Esophagus (tissue), 2 donors: ENCODE measurements at regions not wholly inside any gene's neighbourhood (a gene's known extent, or its start where the extent isn't known, plus 50 kb on each side); places are given as distances from the start of the nearest gene placed in this dataset.

Source experiments
- H3K27ac ChIP-seq, 2 donors: one replicate each; pipeline ENCODE4 v1.5.1; 2013; ENCODE audit warnings: low read depth in 2 of 2, mild to moderate bottlenecking in 2 of 2, inconsistent platforms in 1 of 2, low read length in 1 of 2, moderate library complexity in 1 of 2
- H3K27me3 ChIP-seq, 2 donors: one replicate each; pipeline ENCODE4 v1.6.1; 2013; ENCODE audit warnings: low read length in 2 of 2, control low read depth in 1 of 2, mild to moderate bottlenecking in 1 of 2; ENCODE audit not compliant: insufficient read depth in 2 of 2, control insufficient read depth in 1 of 2
- H3K36me3 ChIP-seq, 2 donors: one replicate each; pipeline ENCODE4 v1.6.1; 2013; ENCODE audit warnings: low read length in 1 of 2; ENCODE audit not compliant: control insufficient read depth in 2 of 2, insufficient read depth in 2 of 2
- H3K4me1 ChIP-seq, 2 donors: one replicate each; pipeline ENCODE4 v1.6.1; 2013; ENCODE audit warnings: low read length in 1 of 2; ENCODE audit not compliant: control insufficient read depth in 2 of 2, insufficient read depth in 2 of 2
- H3K4me3 ChIP-seq, 2 donors: one replicate each; pipeline ENCODE4 v1.5.1; 2013; ENCODE audit warnings: low read length in 2 of 2, mild to moderate bottlenecking in 2 of 2, low read depth in 1 of 2, moderate library complexity in 1 of 2
- H3K9me3 ChIP-seq, 2 donors: one replicate each; pipeline ENCODE4 v1.6.1; 2013; ENCODE audit warnings: mild to moderate bottlenecking in 2 of 2, low read depth in 1 of 2, low read length in 1 of 2, moderate library complexity in 1 of 2; ENCODE audit not compliant: control insufficient read depth in 2 of 2, insufficient read depth in 1 of 2
- WGBS, 2 donors: extraction: QIAGEN DNeasy Blood & Tissue Kit; methylation state at CpG; one replicate each; pipeline ENCODE4 v1.1.7; 2013; 5-methylcytosine and 5-hydroxymethylcytosine counted together
- donor health status: healthy with polysubstance abuse.
- donor health status: Bipolar disorder and iron deficiency.

DNA sequence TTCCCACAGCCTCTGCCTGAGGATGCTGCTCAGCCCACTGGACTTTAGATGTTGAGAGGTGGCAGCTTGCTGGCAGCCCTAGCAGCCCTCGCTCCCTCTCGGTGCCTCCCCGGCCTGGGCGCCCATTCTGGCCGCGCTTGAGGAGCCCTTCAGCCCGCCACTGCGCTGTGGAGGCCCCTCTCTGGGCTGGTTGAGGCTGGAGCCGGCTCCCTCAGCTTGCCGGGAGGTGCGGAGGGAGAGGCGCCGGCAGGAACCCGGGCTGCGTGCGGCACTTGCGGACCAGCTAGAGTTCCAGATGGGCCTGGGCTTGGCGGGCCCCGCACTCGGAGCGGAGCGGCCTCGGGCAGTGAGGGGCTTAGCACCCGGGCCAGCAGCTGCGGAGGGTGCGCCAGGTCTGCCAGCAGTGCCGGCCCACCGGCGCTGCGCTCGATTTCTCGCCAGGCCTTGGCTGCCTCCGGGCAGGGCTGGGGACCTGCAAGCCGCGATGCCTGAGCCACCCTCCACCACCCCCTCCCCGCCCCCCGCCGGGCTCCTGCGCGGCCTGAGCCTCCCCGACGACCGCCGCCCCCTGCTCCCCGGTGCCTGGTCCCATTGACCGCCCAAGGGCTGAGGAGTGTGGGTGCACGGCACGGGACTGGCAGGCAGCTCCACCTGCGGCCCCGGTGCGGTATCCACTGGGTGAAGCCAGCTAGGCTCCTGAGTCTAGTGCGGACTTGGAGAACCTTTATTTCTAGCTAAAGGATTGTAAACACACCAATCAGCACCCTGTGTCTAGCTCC is 446.2 kb downstream of the INSC start:
- Histone ChIP-seq H3K4me1 (no peaks in the 10 kb centered on the region), H3K27ac (no peak overlapping the region), H3K4me3 (no peak overlapping the region), H3K9me3 (no peaks in the 10 kb centered on the region), H3K36me3 (no peaks in the 10 kb centered on the region), H3K27me3 (peaks cover 0 to 3% of the 10 kb centered on the region in 2 donors)
- 95 to 96% methylated on average over 52 of the region's 52 CpGs for WGBS, 2 donors

DNA sequence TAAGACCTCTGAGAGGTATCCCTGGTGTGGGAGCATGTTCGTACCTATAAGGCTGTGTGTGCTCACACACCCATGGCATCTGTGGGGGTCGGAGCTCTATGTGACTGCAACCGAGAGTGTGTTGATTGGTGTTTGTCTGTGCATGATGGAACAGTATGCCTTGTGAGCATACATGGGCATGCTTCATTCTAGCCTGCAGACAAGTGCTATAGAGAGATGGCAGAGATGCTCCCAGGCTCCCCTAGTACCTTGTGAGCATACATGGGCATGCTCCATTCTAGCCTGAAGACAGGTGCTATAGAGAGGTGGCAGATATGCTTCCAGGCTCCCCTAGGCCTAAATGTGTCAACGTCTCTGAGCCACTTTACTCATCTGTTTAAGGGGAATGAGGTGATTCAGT is 447.5 kb downstream of the INSC start:
- Histone ChIP-seq H3K4me3 (no peak overlapping the region), H3K36me3 (no peaks in the 10 kb centered on the region), H3K27me3 (peaks cover 0 to 3% of the 10 kb centered on the region in 2 donors), H3K9me3 (no peaks in the 10 kb centered on the region), H3K4me1 (no peaks in the 10 kb centered on the region), H3K27ac (no peak overlapping the region)
- 88 to 90% methylated on average over 4 of the region's 4 CpGs for WGBS, 2 donors

DNA sequence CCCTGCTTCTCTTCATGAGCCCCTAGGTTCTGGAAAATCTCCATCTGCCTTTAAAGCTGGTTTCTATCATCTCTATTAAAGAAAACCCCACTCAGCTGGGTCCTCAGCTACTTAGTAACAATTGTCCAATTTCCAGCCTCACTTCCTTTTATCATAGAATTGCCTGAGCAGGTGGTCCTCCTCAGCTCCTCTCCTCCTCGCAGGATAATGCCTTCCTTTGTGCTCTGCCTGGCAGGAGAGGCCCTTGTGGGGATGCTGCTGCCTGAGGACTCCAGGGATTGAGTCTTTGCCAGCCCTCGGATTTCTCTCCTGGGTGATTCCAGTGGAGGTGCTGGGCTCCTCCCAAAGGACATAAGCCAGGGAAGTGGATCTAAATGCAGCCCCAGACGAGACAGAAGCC is 448.3 kb downstream of the INSC start:
- Histone ChIP-seq H3K4me1 (no peaks in the 10 kb centered on the region), H3K9me3 (no peaks in the 10 kb centered on the region), H3K27ac (no peak overlapping the region), H3K27me3 (peaks cover 0 to 3% of the 10 kb centered on the region in 2 donors), H3K4me3 (no peak overlapping the region), H3K36me3 (no peaks in the 10 kb centered on the region)
- 49% methylated on average over 3 of the region's 3 CpGs for WGBS, 2 donors

DNA sequence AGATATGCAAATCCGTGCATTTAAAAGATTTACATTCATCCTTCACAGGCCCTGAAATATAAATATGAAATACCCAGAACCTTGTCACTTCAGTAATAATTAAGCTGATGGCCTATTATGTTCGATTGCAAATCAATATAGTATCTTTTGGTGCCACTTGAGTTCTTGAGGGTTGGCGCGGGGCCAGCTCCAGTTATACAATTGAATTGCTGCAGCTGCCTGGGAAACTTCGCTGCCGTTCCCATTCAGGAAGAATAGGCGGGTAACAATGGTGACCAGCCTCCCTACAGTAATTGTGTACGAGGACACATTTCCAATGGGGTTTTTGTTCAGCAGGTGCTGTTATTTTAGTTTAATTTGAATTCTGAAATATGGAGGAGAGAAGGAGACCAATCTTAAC is 451.2 kb downstream of the INSC start:
- Histone ChIP-seq H3K9me3 (no peaks in the 10 kb centered on the region), H3K4me3 (no peak overlapping the region), H3K27ac (no peak overlapping the region), H3K27me3 (peaks cover 0 to 3% of the 10 kb centered on the region in 2 donors), H3K36me3 (no peaks in the 10 kb centered on the region), H3K4me1 (no peaks in the 10 kb centered on the region)
- WGBS, 2 donors: 74 to 79% methylated on average over 8 of the region's 8 CpGs

DNA sequence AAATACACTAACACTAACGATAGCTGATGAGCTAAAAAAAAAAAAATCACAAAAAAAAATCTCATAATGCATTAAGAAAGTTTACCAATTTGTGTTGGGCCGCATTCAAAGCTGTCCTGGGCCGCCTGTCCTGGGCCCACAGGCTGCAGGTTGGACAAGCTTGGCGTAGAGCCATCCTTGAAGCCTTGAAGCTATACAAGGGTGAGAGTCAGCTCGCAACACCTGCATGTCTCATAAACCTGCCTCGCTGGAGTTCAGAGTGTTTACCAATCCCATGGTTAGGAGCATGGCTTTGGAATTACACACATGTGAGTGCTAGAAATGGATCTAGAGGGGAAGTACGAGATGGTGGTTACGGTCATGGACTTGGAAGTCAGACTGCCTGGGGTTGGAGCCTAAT is 453.7 kb downstream of the INSC start:
- H3K4me1 ChIP-seq: no peaks in the 10 kb centered on the region
- no peaks in the 10 kb centered on the region for H3K9me3 ChIP-seq
- H3K27ac ChIP-seq: no peak overlapping the region
- WGBS, 2 donors: 78 to 89% methylated on average over 8 of the region's 8 CpGs
- no peaks in the 10 kb centered on the region for H3K36me3 ChIP-seq
- no peak overlapping the region for H3K4me3 ChIP-seq
- peaks cover 0 to 3% of the 10 kb centered on the region in 2 donors for H3K27me3 ChIP-seq

DNA sequence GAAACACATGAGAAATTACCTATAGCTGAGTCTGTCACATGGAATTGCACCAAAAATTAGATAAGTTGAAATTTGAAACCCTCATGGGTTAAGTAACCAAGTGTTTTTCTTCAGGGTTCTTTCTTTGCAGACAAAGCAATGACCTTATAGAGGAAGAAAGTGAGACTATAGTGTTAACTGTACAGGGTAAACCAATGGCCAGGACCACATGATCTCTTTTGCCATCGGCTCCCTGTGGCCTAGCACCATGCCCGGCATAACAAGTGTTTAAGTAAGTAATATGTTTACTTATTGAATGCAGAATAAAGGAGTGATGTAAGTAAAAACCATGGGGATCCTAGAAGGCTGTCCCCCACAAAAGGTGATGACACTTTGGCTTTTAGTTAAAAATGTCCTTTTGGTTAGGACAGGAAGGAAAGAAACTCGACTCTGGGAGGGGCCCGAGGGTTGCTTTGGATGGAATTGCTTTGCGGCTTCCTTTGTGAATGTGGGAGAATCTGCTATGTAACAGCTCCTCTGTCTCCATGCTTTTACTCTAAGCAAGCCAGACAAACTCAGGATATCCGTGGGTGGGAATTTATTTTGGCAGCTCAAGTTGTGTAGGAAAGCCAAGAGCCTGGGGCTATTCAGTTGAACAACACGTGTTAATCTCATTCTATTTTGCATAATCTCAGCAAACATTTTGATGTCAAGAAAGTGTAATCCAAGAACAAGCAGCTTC is 454.7 kb downstream of the INSC start:
- WGBS, 2 donors: 9 to 25% methylated on average over 7 of the region's 7 CpGs
- no peaks in the 10 kb centered on the region for H3K4me1 ChIP-seq
- no peak overlapping the region for H3K4me3 ChIP-seq
- no peaks in the 10 kb centered on the region for H3K36me3 ChIP-seq
- H3K9me3 ChIP-seq: no peaks in the 10 kb centered on the region
- peaks cover 0 to 3% of the 10 kb centered on the region in 2 donors for H3K27me3 ChIP-seq
- H3K27ac ChIP-seq: no peak overlapping the region

DNA sequence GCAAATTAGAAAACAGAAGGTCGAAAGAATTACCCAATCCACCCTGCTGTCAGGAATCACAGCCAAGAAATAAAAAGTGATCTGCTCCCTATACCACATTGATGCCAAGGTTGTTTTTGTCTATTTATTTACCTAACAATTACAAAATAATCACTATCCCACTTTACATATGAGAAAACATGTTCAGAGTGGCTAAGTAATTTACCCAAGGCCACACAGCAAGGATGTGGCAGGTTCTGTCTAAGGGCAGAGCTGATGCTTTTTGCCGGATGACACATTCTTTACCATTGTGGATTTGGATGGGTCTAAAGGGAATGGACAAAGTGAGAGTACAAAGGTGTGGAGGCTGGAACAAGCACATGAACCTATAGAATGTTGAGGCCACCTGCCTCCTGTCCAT is 460.7 kb downstream of the INSC start:
- Histone ChIP-seq H3K9me3 (no peaks in the 10 kb centered on the region), H3K27ac (no peak overlapping the region), H3K4me1 (no peaks in the 10 kb centered on the region), H3K4me3 (no peak overlapping the region), H3K36me3 (no peaks in the 10 kb centered on the region), H3K27me3 (no peaks in the 10 kb centered on the region)
- 82 to 85% methylated on average over 2 of the region's 2 CpGs for WGBS, 2 donors

DNA sequence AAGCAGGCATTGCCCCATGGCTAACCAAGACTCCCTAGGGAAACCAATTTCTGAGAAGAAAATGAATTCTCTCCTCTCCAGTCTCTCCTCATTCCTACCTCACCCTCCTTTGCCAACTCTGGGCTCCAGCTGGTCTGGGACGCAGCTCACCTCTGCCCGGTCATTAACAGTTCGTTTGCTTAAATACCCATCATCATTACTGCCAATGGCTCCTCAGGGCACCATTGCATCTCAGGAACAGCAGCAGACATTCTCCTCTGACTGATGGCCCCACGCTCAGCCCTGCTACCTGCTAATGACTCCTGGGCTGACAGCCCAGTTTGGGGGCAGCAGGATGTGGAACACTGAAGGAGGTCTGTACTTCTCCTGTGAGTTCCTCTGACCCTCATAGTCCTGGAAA is 462.0 kb downstream of the INSC start:
- no peaks in the 10 kb centered on the region for H3K27me3 ChIP-seq

DNA sequence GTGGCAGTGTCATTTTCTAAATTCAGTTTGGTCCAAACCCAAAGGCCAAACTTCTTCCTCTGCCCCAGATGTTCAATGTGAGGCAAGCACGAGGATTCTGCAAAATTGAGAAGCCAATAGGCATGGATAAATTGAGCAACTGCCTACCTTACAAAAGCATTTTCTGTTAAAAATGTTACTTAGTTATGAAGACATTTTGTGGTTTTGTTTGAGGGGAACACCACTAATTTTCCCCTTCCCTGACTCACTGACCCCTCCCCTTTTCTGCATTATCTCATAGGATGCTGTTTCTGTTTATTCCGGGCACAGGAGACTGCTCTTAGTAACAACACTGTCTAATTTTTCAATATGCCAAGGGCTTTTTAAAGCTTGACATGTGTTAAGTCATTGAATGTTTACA is 462.8 kb downstream of the INSC start:
- H3K36me3 ChIP-seq: no peaks in the 10 kb centered on the region
- no peaks in the 10 kb centered on the region for H3K9me3 ChIP-seq
- H3K4me1 ChIP-seq: no peaks in the 10 kb centered on the region
- no peak overlapping the region for H3K4me3 ChIP-seq
- no peaks in the 10 kb centered on the region for H3K27me3 ChIP-seq
- no peak overlapping the region for H3K27ac ChIP-seq
- WGBS, 2 donors: 71 to 81% methylated on average over 2 of the region's 2 CpGs

More for the DNA sequence above, 462.0 kb downstream of the INSC start:
- Histone ChIP-seq H3K4me3 (no peak overlapping the region), H3K9me3 (no peaks in the 10 kb centered on the region), H3K4me1 (no peaks in the 10 kb centered on the region), H3K36me3 (no peaks in the 10 kb centered on the region), H3K27ac (no peak overlapping the region)
- WGBS, 2 donors: 81 to 83% methylated on average over 4 of the region's 4 CpGs
